ENCODE measurements at regions not wholly inside any gene's neighbourhood (a gene's known extent, or its start where the extent isn't known, plus 50 kb on each side); places are given as distances from the start of the nearest gene placed in this dataset.
A peak's percentile ranks its signal among the peaks of the same experiment; 100 is the strongest.

DNA sequence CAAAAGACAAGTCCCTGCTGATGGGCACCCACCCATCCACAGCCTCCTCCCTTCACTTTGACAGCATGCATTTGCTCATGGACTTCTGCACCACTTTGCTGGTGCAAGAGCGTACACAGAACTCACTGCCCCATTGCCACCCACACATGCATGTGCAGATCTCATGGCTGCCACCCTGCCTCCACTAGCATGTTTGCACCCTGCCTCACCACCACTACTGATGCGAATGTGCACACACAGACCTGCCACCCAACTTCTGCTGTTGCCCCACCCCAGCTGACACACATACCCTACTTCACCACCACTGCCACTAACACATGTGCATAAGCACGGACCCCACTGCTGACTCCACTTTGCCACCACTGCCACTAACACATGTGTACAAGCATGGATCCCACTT is 64.9 kb upstream of the EYS start:
- H4K91ac ChIP-seq (replicated peaks; ENCODE audit: insufficient read length, low read length): no peak overlapping the region
- H4K5ac ChIP-seq (ENCODE audit: insufficient read length, low read depth, low read length): no peak overlapping the region
- H3K79me1 ChIP-seq (ENCODE audit: low read depth, low read length): no peaks in the 10 kb centered on the region
- no peak overlapping the region for H3K14ac ChIP-seq (ENCODE audit: insufficient read length)
- TF ChIP-seq POLR2A (IDR thresholded peaks at IDR 0.05; ENCODE audit: control extremely low read depth in 1 of 2, low read depth in 2 of 2, low read length in 2 of 2): no peak
- DNase-seq (ENCODE audit: low read depth in 1 of 2, low spot score in 2 of 2): no peak
- CTCF ChIA-PET (ENCODE audit: partially characterized antibody): no interaction called here
- no peak overlapping the region for H3K9ac ChIP-seq (replicated peaks in 1 of 4; ENCODE audit: extremely low read depth in 1 of 4, low read depth in 3 of 4, low read length in 3 of 4)
- H3K23me2 ChIP-seq (ENCODE audit: low read depth, low read length): 0 out of 2 replicates have a peak, but pooled peaks cover 1% of the 10 kb centered on the region
- H3K56ac ChIP-seq (replicated peaks; ENCODE audit: insufficient read length, low read depth, low read length): no peak overlapping the region
- no peak overlapping the region for H4K8ac ChIP-seq (ENCODE audit: extremely low read depth, insufficient read depth, low read length)
- H3K79me2 ChIP-seq (ENCODE audit: control insufficient read depth in 1 of 2, insufficient read depth in 2 of 2, low read length in 2 of 2): no peaks in the 10 kb centered on the region
- peaks cover 0 to 2% (median 1%) of the 10 kb centered on the region in 4 experiments; a peak in 1 of 7 replicates for H3K4me1 ChIP-seq (replicated peaks in 1 of 4; ENCODE audit: control insufficient read depth in 3 of 4, insufficient read depth in 4 of 4, low read length in 3 of 4)
- no peaks in the 10 kb centered on the region for H3K9me3 ChIP-seq (ENCODE audit: insufficient read depth in 2 of 2, low read depth in 1 of 2, low read length in 1 of 2)
- H3K18ac ChIP-seq (ENCODE audit: extremely low read depth, low read length): no peak overlapping the region; the same call in 1 of the 2 replicates
- no peak overlapping the region for H3K4me2 ChIP-seq (ENCODE audit: insufficient read depth in 1 of 2, low read depth in 2 of 2, low read length in 2 of 2)
- 0 out of 2 replicates have a peak overlapping the region, but pooled peaks have one; percentile 35 for H2BK5ac ChIP-seq (ENCODE audit: low read depth, low read length)
- H3K4me3 ChIP-seq (ENCODE audit: extremely low read depth in 1 of 4, insufficient read depth in 2 of 4, low read depth in 3 of 4, low read length in 4 of 4): no peak overlapping the region
- no peak overlapping the region for H3K27ac ChIP-seq (ENCODE audit: low read depth, low read length)
- no peaks in the 10 kb centered on the region for H3K27me3 ChIP-seq (replicated peaks in 1 of 4; ENCODE audit: control insufficient read depth in 3 of 4, extremely low read depth in 1 of 4, insufficient read depth in 3 of 4, low read length in 3 of 4)
- FAIRE-seq: no peak
- H3K4ac ChIP-seq (replicated peaks; ENCODE audit: insufficient read length, low read depth, low read length): no peak overlapping the region
- H2AFZ ChIP-seq (ENCODE audit: low read length): no peak overlapping the region
- POLR2A ChIA-PET (ENCODE audit: partially characterized antibody): no interaction called here
- no peaks in the 10 kb centered on the region for H3K36me3 ChIP-seq (ENCODE audit: control insufficient read depth in 2 of 4, insufficient read depth in 4 of 4, low read length in 3 of 4)
- no peak overlapping the region for H3K23ac ChIP-seq (ENCODE audit: insufficient read length)
- H2BK120ac ChIP-seq (replicated peaks; ENCODE audit: low read depth, low read length): peak overlapping the region; percentile 28
- no peak overlapping the region for H2AK5ac ChIP-seq (ENCODE audit: low read depth, low read length)
- no peak overlapping the region for H2BK12ac ChIP-seq (ENCODE audit: low read depth, low read length)
- H2BK20ac ChIP-seq (ENCODE audit: low read length): no peak overlapping the region
- H4K20me1 ChIP-seq (replicated peaks in 1 of 2; ENCODE audit: control insufficient read depth in 1 of 2, insufficient read depth in 2 of 2, low read length in 2 of 2): no peaks in the 10 kb centered on the region
- 89% methylated on average over 3 of the region's 3 CpGs; no CpG with 5 or more reads in 1 of the 2 experiments for WGBS, 2 experiments (ENCODE audit: extremely low coverage in 1 of 2, insufficient coverage in 1 of 2, insufficient read length in 1 of 2, insufficient replicate concordance in 2 of 2, low coverage in 1 of 2, low lambda C conversion rate in 2 of 2, missing lambda C conversion rate in 1 of 2)
- H2BK15ac ChIP-seq (ENCODE audit: low read length): peak overlapping the region; percentile 46; the same call in 1 of the 2 replicates

All from H1 (cell line).